HG03045 (cell line): ENCODE measurements at regions not wholly inside any gene's neighbourhood (a gene's known extent, or its start where the extent isn't known, plus 50 kb on each side); places are given as distances from the start of the nearest gene placed in this dataset.

Source experiments
- ATAC-seq: cut with Tn5 transposase; IDR thresholded peaks from one replicate; pipeline ENCODE4 v1.9.1; 2021; ENCODE audit warnings: mild to moderate bottlenecking, moderate library complexity; ENCODE audit not compliant: unreplicated experiment

DNA sequence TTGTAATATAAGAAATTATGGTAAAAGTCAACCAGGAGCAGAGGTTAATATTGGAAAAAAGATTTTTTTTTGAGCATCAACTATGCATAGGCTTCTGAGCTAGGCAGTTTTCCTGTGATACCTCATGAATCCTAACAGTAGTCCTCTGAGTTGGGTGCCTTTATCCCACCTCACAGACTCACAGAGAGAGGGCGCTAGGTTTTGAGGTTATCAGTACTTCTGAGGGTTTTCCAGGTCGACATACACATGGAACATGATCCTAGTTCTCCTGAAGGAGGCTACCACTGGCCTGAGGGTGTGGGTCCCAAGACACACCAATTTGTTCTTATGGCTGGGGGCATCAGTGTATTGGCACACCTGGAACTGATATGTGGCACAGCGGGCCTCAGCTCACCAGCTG lies 358.8 kb upstream of the JAG1 start:
- no peak for ATAC-seq

DNA sequence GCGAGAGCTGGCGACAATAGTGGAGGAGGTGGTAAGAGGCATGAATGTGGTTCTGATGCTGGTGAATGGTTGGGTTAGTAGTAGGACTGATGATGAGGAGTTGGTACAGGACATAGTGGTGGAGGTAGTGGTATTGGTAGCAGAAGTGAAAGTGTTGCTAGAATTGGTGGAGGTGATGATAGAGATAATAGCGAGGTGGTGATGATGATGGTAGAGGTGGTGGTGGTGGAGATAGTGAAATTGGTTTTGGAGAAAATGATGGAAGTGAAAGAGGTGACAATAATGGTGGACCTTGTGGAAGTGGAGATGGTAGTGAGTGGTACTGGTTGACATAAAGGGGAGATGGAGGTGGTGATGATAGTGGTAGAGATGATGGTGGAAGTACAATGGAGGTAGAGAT lies 360.2 kb upstream of the JAG1 start:
- no peak for ATAC-seq

DNA sequence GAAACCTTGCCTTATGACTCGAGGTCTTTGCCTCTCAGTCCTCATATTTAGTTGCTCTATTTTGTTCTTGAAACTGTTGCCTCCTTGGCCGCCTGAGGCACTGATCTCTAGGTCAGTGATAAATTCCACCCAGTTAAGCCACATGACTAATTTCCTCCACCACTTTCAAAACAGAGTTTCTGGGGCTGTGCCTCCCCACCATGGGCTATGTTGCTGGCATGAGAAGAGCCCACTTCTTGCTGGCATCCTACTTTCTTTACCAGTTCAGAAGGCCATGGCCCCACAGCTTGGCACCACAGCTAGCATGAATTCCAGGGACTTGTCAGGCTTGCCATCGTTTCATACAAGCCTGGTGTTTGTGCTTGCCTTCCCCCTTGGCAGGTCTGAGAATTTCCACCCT lies 361.4 kb upstream of the JAG1 start:
- no peak for ATAC-seq

DNA sequence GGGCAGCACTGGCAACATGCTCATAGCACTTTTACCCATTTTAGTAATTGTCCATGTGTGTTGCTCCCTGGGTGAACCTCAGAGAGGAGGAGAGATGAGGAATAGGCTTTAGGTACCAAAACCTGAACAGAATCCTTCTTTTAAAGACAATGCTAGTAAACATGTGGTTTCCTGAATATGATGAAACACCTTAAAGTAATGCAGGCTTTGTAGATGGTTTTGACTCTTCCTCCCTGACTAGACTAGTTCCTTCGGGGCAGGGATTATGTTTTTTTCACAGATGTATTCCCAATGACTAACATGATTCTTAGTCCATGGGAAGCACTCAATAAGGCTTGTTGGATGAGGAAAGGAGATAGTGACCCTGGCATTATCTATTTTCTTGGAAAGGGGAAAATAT lies 367.6 kb upstream of the JAG1 start:
- ATAC-seq: no peak

DNA sequence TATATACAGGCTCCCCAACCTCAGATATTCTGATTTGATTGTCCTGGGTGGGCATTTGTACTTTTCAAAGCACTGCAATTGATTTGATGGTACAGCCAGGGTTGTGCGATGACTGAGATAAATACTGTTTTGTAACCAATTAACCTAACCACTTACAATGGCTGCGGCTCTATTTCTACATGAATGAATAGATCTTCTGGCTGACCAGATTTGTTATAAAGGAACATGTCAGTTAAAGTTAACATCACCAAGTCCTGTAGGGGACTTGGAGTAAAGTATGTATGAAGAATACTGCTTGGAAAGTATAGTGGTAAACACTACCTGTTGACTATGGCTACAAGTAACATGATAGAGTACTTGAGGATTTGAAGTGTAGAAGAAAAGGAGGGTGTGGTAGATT lies 369.2 kb upstream of the JAG1 start:
- no peak for ATAC-seq

DNA sequence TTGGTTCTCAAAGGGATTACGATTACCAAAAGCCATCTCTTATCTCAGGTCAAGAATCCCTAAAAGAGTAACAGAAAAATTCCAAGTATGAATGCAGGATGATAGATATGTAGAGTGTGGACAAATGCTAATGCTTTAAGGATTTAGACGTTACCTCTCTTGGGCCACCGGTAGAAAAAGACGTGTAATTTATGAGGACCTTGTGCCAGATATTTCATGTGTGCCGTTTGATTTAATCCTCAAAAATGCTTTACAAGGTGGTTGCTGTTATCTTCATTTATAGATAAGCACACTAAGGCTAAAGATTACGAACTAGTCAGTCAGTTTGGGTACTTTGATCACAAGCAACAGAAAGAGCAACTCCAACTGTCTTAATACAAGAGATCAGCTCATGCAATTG lies 370.8 kb upstream of the JAG1 start:
- ATAC-seq: no peak

DNA sequence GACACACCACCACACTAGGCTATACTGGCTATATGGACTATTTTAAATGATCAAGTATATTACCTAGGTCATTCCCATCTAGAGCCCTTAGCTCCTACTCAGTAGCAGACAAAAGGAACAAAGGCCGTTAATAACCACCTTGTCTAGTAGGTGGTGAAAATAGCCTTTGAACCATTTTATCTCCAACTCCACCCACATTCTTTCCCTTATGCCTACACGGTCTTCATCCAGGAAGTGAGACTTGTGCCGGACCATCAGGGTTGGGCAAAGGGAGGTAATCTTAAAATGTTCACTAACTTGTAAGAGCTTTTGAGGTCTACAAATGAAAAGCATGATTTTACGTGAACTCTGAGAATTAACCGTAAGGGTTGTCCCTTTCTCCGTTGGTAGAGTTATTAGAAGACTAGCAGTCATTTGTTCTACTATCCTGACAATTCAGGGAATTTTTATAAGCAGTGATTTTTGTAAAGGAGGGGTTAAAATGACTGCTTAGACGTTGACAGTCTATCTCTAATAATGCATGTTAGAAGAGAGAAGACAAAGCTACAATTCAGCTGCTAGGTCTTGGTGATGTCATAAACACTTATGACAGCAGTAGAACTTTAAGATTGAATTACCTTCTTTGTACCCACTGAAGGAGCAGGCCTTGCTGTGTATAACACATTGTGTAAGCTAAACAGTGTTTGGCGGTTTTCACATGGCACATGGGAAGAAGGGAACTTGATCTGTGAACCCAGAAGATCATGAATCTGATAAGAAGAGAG lies 371.8 kb upstream of the JAG1 start:
- ATAC-seq: no peak

DNA sequence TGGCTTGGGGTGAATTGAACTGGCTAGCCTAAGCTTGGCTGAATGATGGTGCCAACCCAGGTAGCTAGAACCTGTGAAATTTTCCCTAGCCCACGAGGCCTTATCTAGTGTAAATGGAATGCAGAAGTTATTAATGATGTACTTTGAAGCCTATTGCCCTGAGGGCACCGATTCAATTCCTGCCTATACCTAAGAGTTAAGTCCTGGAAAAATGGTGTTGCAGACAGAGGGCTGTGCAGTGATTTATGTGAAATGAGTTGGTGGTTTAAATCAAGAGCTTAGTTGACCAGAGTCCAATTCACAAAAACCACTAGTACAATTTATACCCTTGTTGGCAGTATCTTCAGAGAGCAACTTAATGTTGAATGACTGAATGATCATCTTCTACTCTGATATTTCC lies 373.8 kb upstream of the JAG1 start:
- ATAC-seq: no peak

DNA sequence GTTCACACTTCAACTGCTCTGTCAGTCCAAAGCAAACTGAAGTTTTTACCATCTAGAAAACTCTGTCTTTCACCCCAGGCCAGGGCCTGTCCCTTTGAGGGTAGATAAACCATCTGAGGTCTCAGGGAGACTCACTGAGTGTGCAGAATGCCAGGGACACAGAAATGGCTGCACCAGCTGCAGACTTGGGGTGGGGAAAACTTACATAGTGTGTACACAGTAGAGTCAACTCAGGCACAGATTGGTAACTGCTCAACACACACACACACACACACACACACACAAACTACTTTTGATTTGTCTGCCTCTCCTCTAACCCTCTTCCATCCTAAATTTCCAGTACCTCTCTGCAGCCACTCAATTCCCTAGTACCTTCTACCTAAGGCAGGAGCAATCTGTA lies 374.9 kb upstream of the JAG1 start:
- no peak for ATAC-seq

DNA sequence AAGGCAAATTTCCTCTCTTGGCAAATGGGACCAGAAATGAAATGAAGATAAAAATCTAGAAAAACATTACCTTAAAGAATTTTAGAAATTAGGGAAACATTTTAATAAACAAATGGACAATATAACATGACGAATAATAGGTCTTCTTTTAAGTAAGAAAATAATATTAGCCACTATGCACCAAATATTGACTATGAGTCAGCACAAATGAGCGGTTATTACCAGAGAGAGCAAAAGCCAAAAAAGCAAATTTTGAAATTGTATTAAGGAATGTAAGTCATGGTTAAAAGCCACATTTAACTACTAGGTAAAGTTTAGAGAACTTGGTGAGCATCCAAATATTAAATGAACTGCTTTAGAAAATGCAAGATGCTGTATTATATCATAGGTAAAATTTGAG lies 376.6 kb upstream of the JAG1 start:
- no peak for ATAC-seq

DNA sequence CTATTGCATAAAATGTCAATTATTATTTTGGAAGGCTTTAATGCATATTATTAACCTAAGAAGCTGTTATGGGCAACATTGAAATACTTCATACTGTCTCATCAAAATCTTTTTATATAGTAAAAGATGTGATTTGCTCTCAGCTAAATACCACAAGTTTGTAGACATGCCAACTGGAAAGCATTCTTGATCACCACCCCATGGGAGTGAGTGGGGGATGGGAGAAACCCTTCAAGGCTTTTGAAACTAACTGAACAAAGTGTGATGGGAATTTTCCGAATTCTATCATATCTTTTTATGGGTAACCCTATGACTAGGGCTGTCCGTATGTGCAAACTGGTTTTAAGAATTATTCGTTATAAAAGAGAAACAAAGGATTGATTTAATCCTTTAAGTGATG lies 377.3 kb upstream of the JAG1 start:
- ATAC-seq: no peak

DNA sequence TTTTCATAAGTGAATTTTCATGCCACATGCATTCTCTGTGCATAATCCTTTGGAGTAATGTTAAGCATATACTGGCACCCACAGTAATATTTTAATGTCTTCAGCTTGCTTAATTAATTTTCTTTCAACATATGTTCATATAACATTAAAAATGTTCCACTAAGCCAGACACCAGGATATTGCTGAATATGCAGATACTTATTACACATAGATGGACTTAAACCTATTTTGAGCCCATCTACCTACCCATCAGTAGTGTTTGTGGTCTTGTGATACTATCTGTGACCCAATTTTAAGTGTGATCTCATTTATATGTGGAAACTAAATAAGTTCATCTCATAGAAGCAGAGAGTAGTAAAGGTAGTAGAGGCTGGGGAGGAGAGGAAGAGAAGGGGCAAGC lies 379.5 kb upstream of the JAG1 start:
- ATAC-seq: no peak

DNA sequence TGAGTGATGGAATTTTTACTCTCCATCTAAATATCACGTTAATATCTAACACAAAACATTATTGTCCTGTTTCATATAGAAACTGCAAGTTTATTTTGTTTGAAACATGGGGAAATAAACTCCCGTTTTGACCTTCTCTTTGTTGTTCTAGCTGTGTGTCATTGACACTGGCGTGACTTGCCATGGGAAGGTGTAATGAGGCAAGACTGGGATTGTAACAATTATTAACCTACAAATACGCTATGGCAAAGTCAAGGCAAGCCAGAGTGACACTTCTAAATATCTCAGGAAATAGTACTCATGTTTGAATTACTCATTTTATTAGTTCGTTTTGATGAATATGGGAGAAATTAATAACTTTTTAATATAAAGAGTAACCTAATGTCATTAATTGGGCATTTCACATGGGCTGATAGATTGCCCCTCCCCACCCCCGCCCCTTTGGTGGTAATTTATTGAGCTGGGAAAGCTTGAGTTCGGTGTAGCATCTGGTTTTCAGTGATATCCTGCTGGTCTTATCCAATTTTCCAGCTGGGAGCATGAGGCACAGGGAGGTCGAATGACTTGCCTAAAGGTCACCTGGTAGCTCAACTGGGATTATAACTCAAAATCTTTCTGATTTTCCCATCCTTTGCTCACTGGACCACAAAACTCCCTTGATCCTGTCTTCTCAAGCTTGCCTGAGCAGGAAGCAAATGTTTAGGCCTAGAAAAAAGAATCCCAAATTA lies 380.6 kb upstream of the JAG1 start:
- no peak for ATAC-seq

DNA sequence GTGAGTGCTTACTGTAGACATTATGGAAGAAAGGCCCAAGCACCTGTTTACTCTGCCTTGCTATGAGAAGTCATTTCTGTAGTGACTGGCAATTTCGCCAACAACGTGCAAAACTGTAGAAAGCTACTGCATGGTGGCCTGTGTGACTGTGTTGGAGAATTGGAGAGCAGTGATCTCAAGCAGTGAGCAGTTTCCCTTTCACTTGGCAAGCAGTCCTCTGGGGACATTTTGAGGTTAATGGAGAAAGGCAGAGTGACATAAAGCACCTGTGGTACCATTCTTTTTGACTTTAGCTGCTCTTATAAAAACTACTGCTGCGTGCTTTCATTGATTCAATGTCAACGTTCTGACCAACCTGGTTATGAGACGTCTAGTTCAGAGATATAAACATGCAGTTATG lies 382.6 kb upstream of the JAG1 start:
- ATAC-seq: no peak

DNA sequence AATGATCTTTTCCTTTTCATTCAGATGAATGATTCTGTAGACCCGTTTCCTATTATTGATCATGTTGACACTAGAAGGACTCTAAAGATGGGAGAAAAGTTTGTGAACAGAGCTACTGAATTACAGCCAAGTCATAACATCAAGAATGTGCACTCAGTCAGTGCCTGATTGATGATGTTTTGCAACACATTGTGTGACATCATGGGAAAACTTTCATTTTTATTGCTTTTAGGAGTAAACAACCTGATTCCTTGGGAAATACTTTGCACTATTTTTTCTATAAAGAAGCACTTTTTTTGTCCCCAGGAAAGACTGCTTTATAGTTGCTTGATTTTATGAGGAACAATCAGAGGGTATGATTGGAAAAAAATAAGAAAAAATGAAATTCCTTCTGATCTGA lies 383.8 kb upstream of the JAG1 start:
- no peak for ATAC-seq

DNA sequence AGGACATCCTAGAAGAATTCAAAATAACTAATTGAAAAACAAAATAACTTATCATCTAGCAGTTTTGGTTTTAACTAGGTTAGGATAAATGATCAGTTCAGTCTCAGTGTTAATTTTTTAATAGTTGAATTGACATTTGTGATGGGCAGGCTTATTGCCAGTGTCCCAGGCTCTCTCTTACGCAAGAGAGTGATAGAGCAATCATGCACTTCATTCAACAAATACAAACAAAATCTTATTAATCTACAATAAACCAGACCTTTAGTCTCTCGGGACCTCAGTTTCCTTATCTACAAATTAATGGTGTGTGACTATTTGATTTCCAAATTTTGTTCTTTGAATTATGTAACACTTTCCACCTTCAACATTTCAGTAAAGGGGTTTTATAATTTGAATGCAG lies 385.9 kb upstream of the JAG1 start:
- ATAC-seq: no peak

DNA sequence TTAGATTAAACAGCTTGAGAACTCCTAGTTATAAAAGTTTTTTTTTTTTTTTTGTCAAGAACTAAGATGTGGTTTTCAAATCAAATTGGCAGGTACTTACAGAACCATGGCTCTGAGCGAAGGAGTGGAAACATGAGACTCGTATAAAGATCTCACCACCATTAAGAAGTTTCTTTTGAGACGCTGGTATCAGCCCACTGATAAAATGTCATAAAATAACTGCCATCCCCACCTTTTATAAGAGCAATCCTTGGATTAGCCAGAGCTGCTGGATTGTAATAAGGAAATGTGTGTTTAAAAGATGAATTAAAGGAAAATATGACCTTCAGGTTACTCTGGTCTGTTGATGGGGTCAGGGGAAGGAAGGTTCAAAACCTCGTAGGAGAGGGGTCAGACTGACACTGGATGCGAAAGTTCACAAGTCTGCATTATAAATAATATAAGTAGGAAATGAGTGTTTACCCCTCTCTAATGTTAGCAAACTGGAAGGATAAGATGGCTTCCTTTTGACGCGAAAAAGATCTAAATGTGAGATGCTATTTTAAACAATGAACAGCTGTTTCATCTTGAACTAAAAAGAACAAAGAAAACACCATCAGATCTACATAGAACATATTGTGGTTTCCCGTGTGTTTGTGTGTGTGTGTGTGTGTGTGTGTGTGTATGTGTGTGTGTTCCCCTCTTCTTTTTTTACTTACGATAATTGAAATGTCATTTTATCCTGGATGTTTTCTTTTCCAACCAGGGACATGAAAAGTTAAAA lies 386.8 kb upstream of the JAG1 start:
- no peak for ATAC-seq

DNA sequence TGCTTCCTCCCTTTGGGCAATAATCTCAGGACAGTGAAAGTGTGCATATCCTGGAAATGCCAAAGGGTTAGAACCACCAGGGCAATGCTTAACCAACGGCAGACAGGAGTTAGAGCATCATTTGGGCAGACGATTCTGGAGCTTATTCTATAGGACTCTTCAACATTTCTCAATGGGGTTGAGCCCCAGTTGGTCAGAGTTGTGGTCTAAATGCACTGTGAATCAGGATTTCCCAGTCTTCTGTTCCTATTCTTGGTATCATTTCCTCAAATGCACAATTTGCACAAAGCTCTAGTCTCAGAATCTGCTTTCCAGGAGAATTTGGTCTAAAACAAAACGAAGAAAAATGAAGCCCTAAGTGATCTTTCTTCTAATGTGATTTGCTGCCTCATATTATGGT lies 389.6 kb upstream of the JAG1 start:
- ATAC-seq: no peak

DNA sequence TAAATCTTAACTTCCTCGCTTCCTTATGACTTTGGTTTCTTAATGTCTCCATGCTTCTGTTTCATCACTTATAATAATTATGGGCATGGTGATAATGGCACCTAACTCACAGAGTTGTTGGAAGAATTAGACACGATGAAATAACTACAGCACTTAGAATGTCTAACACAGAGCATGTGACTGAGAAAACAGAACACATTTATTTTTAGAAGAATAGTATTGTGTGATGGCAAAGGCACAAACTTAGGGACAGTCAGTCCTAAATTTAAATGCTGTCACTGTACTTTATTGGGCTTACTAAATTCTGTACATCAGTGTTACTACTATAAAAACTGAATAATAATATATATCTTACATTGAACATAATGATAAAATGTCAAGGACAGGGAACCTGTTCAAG lies 391.1 kb upstream of the JAG1 start:
- no peak for ATAC-seq

DNA sequence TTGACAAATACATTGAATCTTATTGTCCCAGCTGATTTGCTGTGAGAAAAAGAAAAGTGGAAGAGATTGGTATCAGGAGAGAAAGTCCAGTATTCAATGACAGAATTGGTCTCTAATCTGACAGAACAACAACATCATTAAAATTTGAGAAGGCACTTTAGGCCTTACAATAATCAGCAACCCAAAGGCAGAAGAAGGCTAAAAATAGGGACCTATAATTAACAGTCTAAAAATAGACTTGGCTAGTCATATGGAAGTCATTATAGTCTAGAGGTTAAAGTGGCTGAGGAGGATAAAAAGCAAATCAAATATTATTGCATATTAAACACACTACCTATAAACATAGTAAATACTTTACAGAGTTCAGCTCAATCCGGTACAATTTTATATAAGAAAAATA lies 393.6 kb upstream of the JAG1 start:
- no peak for ATAC-seq

DNA sequence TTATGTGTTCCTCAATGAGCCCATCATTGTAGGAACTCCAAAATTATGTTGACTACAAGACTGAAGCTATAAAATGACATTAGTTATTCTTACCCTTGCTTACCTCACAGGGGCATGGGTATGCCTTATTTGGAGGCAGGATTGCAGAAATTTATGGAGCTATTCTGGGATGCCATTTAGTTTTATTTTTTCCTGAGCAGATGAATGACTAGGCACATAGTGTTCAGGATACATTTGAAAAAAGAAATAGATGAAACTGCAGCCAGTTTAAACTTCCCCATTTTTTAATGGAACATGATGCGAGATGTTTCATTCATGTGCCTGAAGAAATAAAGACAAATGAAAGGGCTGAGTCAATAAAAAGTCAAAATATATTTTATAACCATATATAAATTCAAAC lies 399.2 kb upstream of the JAG1 start:
- ATAC-seq: no peak
